ENCODE measurements at regions not wholly inside any gene's neighbourhood (a gene's known extent, or its start where the extent isn't known, plus 50 kb on each side); places are given as distances from the start of the nearest gene placed in this dataset.

- BruUV-seq (replicated peaks), result no TSS peak
- intact Hi-C loops (cut with micrococcal nuclease; ENCODE audit: unreplicated experiment), result no loop called here
- no peak for DNase-seq (ENCODE audit: low spot score)
- H3K4me1 ChIP-seq (ENCODE audit: insufficient read depth, low read length, poor library complexity, severe bottlenecking), result no peaks in the 10 kb centered on the region
- H3K27ac ChIP-seq (ENCODE audit: low read depth, low read length, poor library complexity, severe bottlenecking), result no peak overlapping the region
- no peak for TF ChIP-seq EZH2phosphoT487 (IDR thresholded peaks at IDR 0.05; ENCODE audit: borderline replicate concordance, low read depth, low read length)
- TF ChIP-seq CTCF (conservative IDR thresholded peaks at IDR 0.05; ENCODE audit: low read length), result no peak
- ChIA-PET POLR2A (no interaction called here), CTCF (ENCODE audit: unreplicated experiment) (no interaction called here)
- no peaks in the 10 kb centered on the region for H3K9me2 ChIP-seq (ENCODE audit: insufficient read depth, low read length)
- H4K20me1 ChIP-seq (ENCODE audit: insufficient read depth, low read length), result no peaks in the 10 kb centered on the region
- H3K79me2 ChIP-seq (ENCODE audit: insufficient read depth, low read depth, low read length), result no peaks in the 10 kb centered on the region
- no peak overlapping the region for H3K4me3 ChIP-seq (ENCODE audit: low read depth, low read length, poor library complexity, severe bottlenecking)
- no peaks in the 10 kb centered on the region for H3K9me3 ChIP-seq (ENCODE audit: low read length)
- no peak overlapping the region for H2AFZ ChIP-seq (ENCODE audit: low read length)
- no peaks in the 10 kb centered on the region for H3K36me3 ChIP-seq (ENCODE audit: insufficient read depth, low read length)
- no peak overlapping the region for H3K4me2 ChIP-seq (ENCODE audit: low read length)
These were observed 101.2 kb downstream of the PXDC1 start for GRCh38 chr6:3650076-3650958.

- no peak for TF ChIP-seq EZH2phosphoT487 (IDR thresholded peaks at IDR 0.05; ENCODE audit: borderline replicate concordance, low read depth, low read length)
- H3K4me2 ChIP-seq (ENCODE audit: low read length), result no peak overlapping the region
These were observed 102.8 kb downstream of the PXDC1 start for GRCh38 chr6:3648724-3649123.

DNA sequence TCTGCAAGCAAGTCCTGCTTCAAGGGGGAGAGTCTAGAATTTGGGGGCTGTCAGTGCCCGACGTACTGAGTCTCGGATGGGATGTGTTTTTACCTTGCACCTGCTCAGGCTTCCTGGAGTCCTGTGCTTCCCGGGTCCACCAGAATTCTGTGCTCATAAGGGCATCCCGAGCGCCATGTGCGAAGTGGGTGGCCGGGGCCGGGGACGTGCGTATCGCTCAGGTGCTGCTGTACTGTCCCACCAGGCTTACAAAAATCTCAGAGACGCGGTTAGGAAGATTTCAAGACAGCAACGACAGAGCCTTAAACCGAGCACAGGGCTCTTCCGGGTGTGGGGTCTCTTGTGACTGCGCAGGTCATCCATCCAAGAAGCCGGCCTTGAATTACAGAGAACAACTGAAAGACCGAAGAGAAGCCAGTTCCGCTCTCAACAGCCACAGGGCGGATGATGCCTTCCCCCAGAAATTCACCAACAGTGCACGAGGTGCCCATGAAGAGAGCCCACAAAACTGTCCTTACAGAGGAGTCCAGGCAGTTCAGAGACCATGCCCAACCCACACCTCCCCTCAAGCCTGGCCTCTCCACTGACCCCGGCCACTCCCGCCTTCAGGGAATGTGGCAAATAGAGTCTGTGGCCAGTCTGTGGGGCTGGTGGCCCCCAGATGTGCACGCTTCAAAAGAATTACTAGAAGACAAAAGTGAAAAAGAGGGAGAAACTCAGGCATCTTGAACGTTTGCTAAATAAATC, 104.7 kb downstream of the PXDC1 start:
- H2AFZ ChIP-seq (ENCODE audit: low read length), result no peak overlapping the region
- H3K27ac ChIP-seq (ENCODE audit: low read depth, low read length, poor library complexity, severe bottlenecking), result no peak overlapping the region
- H4K20me1 ChIP-seq (ENCODE audit: insufficient read depth, low read length), result no peaks in the 10 kb centered on the region
- DNase-seq (ENCODE audit: low spot score), result no peak
- intact Hi-C loops (cut with micrococcal nuclease; ENCODE audit: unreplicated experiment), result no loop called here
- TF ChIP-seq EZH2phosphoT487 (IDR thresholded peaks at IDR 0.05; ENCODE audit: borderline replicate concordance, low read depth, low read length) (no peak), CTCF (conservative IDR thresholded peaks at IDR 0.05; ENCODE audit: low read length) (no peak)
- ChIA-PET CTCF (ENCODE audit: unreplicated experiment) (no interaction called here), POLR2A (no interaction called here)
- H3K4me2 ChIP-seq (ENCODE audit: low read length), result no peak overlapping the region
- no peaks in the 10 kb centered on the region for H3K36me3 ChIP-seq (ENCODE audit: insufficient read depth, low read length)
- no peak overlapping the region for H3K4me3 ChIP-seq (ENCODE audit: low read depth, low read length, poor library complexity, severe bottlenecking)
- no peaks in the 10 kb centered on the region for H3K9me2 ChIP-seq (ENCODE audit: insufficient read depth, low read length)
- H3K4me1 ChIP-seq (ENCODE audit: insufficient read depth, low read length, poor library complexity, severe bottlenecking), result no peaks in the 10 kb centered on the region
- BruUV-seq (replicated peaks), result no TSS peak
- H3K9me3 ChIP-seq (ENCODE audit: low read length), result no peaks in the 10 kb centered on the region
- no peaks in the 10 kb centered on the region for H3K79me2 ChIP-seq (ENCODE audit: insufficient read depth, low read depth, low read length)

More at GRCh38 chr6:3648724-3649123, 102.8 kb downstream of the PXDC1 start:
- H2AFZ ChIP-seq (ENCODE audit: low read length), result no peak overlapping the region
- BruUV-seq (replicated peaks), result no TSS peak
- H3K36me3 ChIP-seq (ENCODE audit: insufficient read depth, low read length), result no peaks in the 10 kb centered on the region
- H4K20me1 ChIP-seq (ENCODE audit: insufficient read depth, low read length), result no peaks in the 10 kb centered on the region
- H3K79me2 ChIP-seq (ENCODE audit: insufficient read depth, low read depth, low read length), result no peaks in the 10 kb centered on the region
- H3K4me3 ChIP-seq (ENCODE audit: low read depth, low read length, poor library complexity, severe bottlenecking), result no peak overlapping the region
- no peaks in the 10 kb centered on the region for H3K9me2 ChIP-seq (ENCODE audit: insufficient read depth, low read length)
- intact Hi-C loops (cut with micrococcal nuclease; ENCODE audit: unreplicated experiment), result no loop called here
- no peaks in the 10 kb centered on the region for H3K4me1 ChIP-seq (ENCODE audit: insufficient read depth, low read length, poor library complexity, severe bottlenecking)
- H3K9me3 ChIP-seq (ENCODE audit: low read length), result no peaks in the 10 kb centered on the region
- no peak for DNase-seq (ENCODE audit: low spot score)
- H3K27ac ChIP-seq (ENCODE audit: low read depth, low read length, poor library complexity, severe bottlenecking), result no peak overlapping the region
- CTCF ChIA-PET (ENCODE audit: unreplicated experiment), result no interaction called here
- POLR2A ChIA-PET, result no interaction called here

All from OCI-LY7 (cell line).